Neural cell (in vitro differentiated cells): ENCODE measurements at regions not wholly inside any gene's neighbourhood (a gene's known extent, or its start where the extent isn't known, plus 50 kb on each side); places are given as distances from the start of the nearest gene placed in this dataset.

Experiments
- H2AFZ ChIP-seq: fragments of 200-600, 300-800 bp; sonication (generic), shearing (Covaris generic); 2 replicates; pipeline ENCODE4 v1.6.0; 2014; ENCODE audit warnings: low read depth, mild to moderate bottlenecking, antibody characterized with exemption, low read length, moderate library complexity
- H3F3A ChIP-seq: fragments of 200-600 bp; shearing (Covaris generic); 2 replicates; pipeline ENCODE4 v1.6.1; 2016; ENCODE audit warnings: mild to moderate bottlenecking, moderate library complexity, mixed read lengths, antibody characterized with exemption, low read length; ENCODE audit not compliant: insufficient read depth, poor library complexity, severe bottlenecking
- H3K27ac ChIP-seq: fragments of 200-600, 300-800 bp; sonication (generic), shearing (Covaris generic); 2 replicates; pipeline ENCODE4 v1.5.1; 2014; ENCODE audit warnings: mild to moderate bottlenecking, low read length, moderate library complexity
- H3K27me3 ChIP-seq: fragments of 300-800, 200-600 bp; sonication (generic), shearing (Covaris generic); 2 replicates; pipeline ENCODE4 v1.6.0; 2014; ENCODE audit warnings: mild to moderate bottlenecking, low read depth, low read length, moderate library complexity; ENCODE audit not compliant: insufficient read depth
- H3K36me3 ChIP-seq: fragments of 300-800, 200-600 bp; sonication (generic), shearing (Covaris generic); 2 replicates; pipeline ENCODE4 v1.5.1; 2014; ENCODE audit warnings: mild to moderate bottlenecking, antibody characterized with exemption, low read length, moderate library complexity; ENCODE audit not compliant: insufficient read depth
- H3K4me2 ChIP-seq: fragments of 300-800, 200-600 bp; sonication (generic), shearing (Covaris generic); 2 replicates; pipeline ENCODE4 v1.6.0; 2014; ENCODE audit warnings: mild to moderate bottlenecking, low read length
- H3K4me3 ChIP-seq: fragments of 300-800, 200-600 bp; sonication (generic), shearing (Covaris generic); 2 replicates; pipeline ENCODE4 v1.5.1; 2014; ENCODE audit warnings: mild to moderate bottlenecking, low read length, moderate library complexity
- H3K79me2 ChIP-seq: fragments of 200-600 bp; shearing (Covaris generic); replicated peaks from 2 replicates; pipeline ENCODE4 v1.6.0; 2014; ENCODE audit warnings: mild to moderate bottlenecking, low read length, moderate library complexity; ENCODE audit not compliant: insufficient read depth
- H3K9ac ChIP-seq: fragments of 300-800, 200-600 bp; sonication (generic), shearing (Covaris generic); 2 replicates; pipeline ENCODE4 v1.6.1; 2016; ENCODE audit warnings: mild to moderate bottlenecking, low read length, mixed read lengths
- H3K9me2 ChIP-seq: fragments of 200-600 bp; shearing (Covaris generic); 2 replicates; pipeline ENCODE4 v1.6.1; 2016; ENCODE audit warnings: mild to moderate bottlenecking, low read length, mixed read lengths; ENCODE audit not compliant: insufficient read depth
- H3K9me3 ChIP-seq: fragments of 200-600, 300-800 bp; sonication (generic), shearing (Covaris generic); 2 replicates; pipeline ENCODE4 v1.6.1; 2016; ENCODE audit warnings: mild to moderate bottlenecking, mixed run types, low read length, moderate library complexity, mixed read lengths
- H4K20me1 ChIP-seq: fragments of 200-600 bp; shearing (Covaris generic); 2 replicates; pipeline ENCODE4 v1.6.1; 2016; ENCODE audit warnings: mild to moderate bottlenecking, mixed run types; ENCODE audit not compliant: insufficient read depth
- CTCF ChIP-seq: fragments of 450-650 bp; IDR thresholded peaks from 2 replicates; pipeline ENCODE4 v1.5.1; 2014; ENCODE audit warnings: antibody characterized with exemption, mild to moderate bottlenecking, moderate library complexity; ENCODE audit not compliant: poor library complexity, severe bottlenecking
- EP300 ChIP-seq: fragments of 450-650 bp; conservative IDR thresholded peaks from 2 replicates; pipeline ENCODE4 v1.6.1; 2014; ENCODE audit warnings: antibody characterized with exemption, mild to moderate bottlenecking, moderate library complexity; ENCODE audit not compliant: poor library complexity, severe bottlenecking
- EZH2 ChIP-seq: fragments of 200-600, 300-800 bp; shearing (Covaris generic), sonication (generic); IDR thresholded peaks from 2 replicates; pipeline ENCODE4 v1.6.1; 2014; ENCODE audit warnings: antibody characterized with exemption, low read length, borderline replicate concordance, mild to moderate bottlenecking; ENCODE audit not compliant: insufficient read depth, poor library complexity, severe bottlenecking
- MXI1 ChIP-seq: fragments of 450-650 bp; conservative IDR thresholded peaks from 2 replicates; pipeline ENCODE4 v1.6.1; 2014; ENCODE audit warnings: antibody characterized with exemption, mild to moderate bottlenecking; ENCODE audit not compliant: poor library complexity, severe bottlenecking
- POLR2AphosphoS5 ChIP-seq: IDR thresholded peaks from 2 replicates; pipeline ENCODE4 v1.6.1; 2012
- RAD21 ChIP-seq: fragments of 450-650 bp; conservative IDR thresholded peaks from 2 replicates; pipeline ENCODE4 v1.6.1; 2014; ENCODE audit warnings: antibody characterized with exemption, mild to moderate bottlenecking, moderate library complexity
- REST ChIP-seq: IDR thresholded peaks from 2 replicates; pipeline ENCODE4 v1.6.1; 2012; ENCODE audit warnings: borderline replicate concordance
- SMC3 ChIP-seq: fragments of 450-650 bp; conservative IDR thresholded peaks from 2 replicates; pipeline ENCODE4 v1.6.1; 2014; ENCODE audit warnings: antibody characterized with exemption, mild to moderate bottlenecking, moderate library complexity; ENCODE audit not compliant: poor library complexity
- TAF1 ChIP-seq: IDR thresholded peaks from 2 replicates; pipeline ENCODE4 v1.6.1; 2012; ENCODE audit warnings: low read depth

- Histone ChIP-seq H3K27ac (no peak overlapping the region), H3K79me2 (no peaks in the 10 kb centered on the region), H3K9ac (no peak overlapping the region), H3K9me3 (no peaks in the 10 kb centered on the region), H3K4me3 (no peak overlapping the region), H3K9me2 (no peaks in the 10 kb centered on the region), H3K4me2 (no peak overlapping the region), H3K36me3 (no peaks in the 10 kb centered on the region), H3K27me3 (no peaks in the 10 kb centered on the region), H4K20me1 (no peaks in the 10 kb centered on the region), H2AFZ (no peak overlapping the region), H3F3A (no peaks in the 10 kb centered on the region)
- TF ChIP-seq TAF1 (no peak), SMC3 (no peak), MXI1 (no peak), REST (no peak), RAD21 (no peak), EP300 (no peak), EZH2 (no peak), CTCF (no peak), POLR2AphosphoS5 (no peak)
These were observed 144.9 kb upstream of the ZNF507 start for GRCh38 chr19:32200312-32201038.

- H3K4me2 ChIP-seq = no peak overlapping the region
- H4K20me1 ChIP-seq = no peaks in the 10 kb centered on the region
- no peak overlapping the region for H3K9ac ChIP-seq
- no peak overlapping the region for H3K27ac ChIP-seq
- no peaks in the 10 kb centered on the region for H3K9me2 ChIP-seq
- H3K79me2 ChIP-seq = no peaks in the 10 kb centered on the region
- H3K4me3 ChIP-seq = no peak overlapping the region
- H3K36me3 ChIP-seq = no peaks in the 10 kb centered on the region
- H3F3A ChIP-seq = no peaks in the 10 kb centered on the region
- H3K27me3 ChIP-seq = no peaks in the 10 kb centered on the region
- H3K9me3 ChIP-seq = no peaks in the 10 kb centered on the region
- no peak overlapping the region for H2AFZ ChIP-seq
- TF ChIP-seq POLR2AphosphoS5 = no peak
- TF ChIP-seq EZH2 = no peak
- no peak for TF ChIP-seq EP300
- no peak for TF ChIP-seq REST
- TF ChIP-seq SMC3 = no peak
- TF ChIP-seq RAD21 = no peak
- TF ChIP-seq MXI1 = no peak
- TF ChIP-seq CTCF = no peak
- TF ChIP-seq TAF1 = no peak
These were observed 144.2 kb upstream of the ZNF507 start for GRCh38 chr19:32201211-32201610.
